HCT116 (cell line): ENCODE measurements at regions not wholly inside any gene's neighbourhood (a gene's known extent, or its start where the extent isn't known, plus 50 kb on each side); places are given as distances from the start of the nearest gene placed in this dataset.

Source experiments
- CTCF ChIP-seq, 3 experiments: fragments of 200-600 bp in 1 of 3; sonication (generic) in 1 of 3; IDR thresholded peaks in 2 of 3; conservative IDR thresholded peaks in 1 of 3; 2 replicates each; pipeline ENCODE4 v1.5.1; 2012 to 2017; ENCODE audit warnings: low read depth in 2 of 3, low read length in 2 of 3, antibody characterized with exemption in 1 of 3, borderline replicate concordance in 1 of 3, control low read depth in 1 of 3, mild to moderate bottlenecking in 1 of 3, mixed read lengths in 1 of 3, mixed run types in 1 of 3, moderate library complexity in 1 of 3; ENCODE audit not compliant: insufficient read depth in 1 of 3
- ELF1 ChIP-seq: IDR thresholded peaks from 2 replicates; pipeline ENCODE4 v1.6.1; 2012; ENCODE audit warnings: low read depth, borderline replicate concordance
- JUND ChIP-seq: IDR thresholded peaks from 2 replicates; pipeline ENCODE4 v1.6.1; 2012
- POLR2A ChIP-seq: IDR thresholded peaks from 2 replicates; pipeline ENCODE4 v1.7.0; 2011; ENCODE audit warnings: borderline replicate concordance; ENCODE audit not compliant: insufficient read depth, insufficient read length; ENCODE audit errors: extremely low read depth
- POLR2AphosphoS5 ChIP-seq: IDR thresholded peaks from 2 replicates; pipeline ENCODE4 v1.6.1; 2011; ENCODE audit warnings: mild to moderate bottlenecking, low read depth, low read length, moderate library complexity
- TCF7L2 ChIP-seq: IDR thresholded peaks from 2 replicates; pipeline ENCODE4 v1.7.0; 2011; ENCODE audit warnings: borderline replicate concordance, inconsistent platforms; ENCODE audit not compliant: insufficient read depth, insufficient read length; ENCODE audit errors: extremely low read depth
- ZBTB33 ChIP-seq: IDR thresholded peaks from 2 replicates; pipeline ENCODE4 v1.6.1; 2011; ENCODE audit warnings: mild to moderate bottlenecking, low read length, moderate library complexity; ENCODE audit not compliant: insufficient replicate concordance; ENCODE audit errors: extremely low read depth

DNA sequence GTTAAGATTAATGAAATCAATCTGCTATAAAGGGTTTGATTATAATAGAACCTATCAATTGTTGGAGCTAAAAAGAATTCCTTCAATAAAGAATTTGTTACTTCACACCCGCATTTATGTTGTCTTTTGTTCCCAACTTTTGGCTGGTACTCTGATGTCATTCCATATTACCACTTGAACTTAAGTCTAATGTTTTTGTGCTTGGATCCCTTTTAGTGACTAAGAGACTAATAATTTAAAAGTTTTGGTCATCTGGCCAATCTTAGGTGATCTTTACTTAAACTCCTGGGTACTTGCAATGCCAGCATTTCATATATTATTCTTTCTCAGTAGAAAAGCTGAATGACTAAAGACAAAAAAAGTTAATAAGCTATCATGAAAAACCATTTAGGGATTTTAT lies 113.0 kb downstream of the TMEM30B start:
- TF ChIP-seq POLR2A (no peak), ZBTB33 (no peak), POLR2AphosphoS5 (no peak), TCF7L2 (no peak), CTCF (IDR thresholded peaks at IDR 0.05 in 2 of 3, conservative IDR thresholded peaks at IDR 0.05 in 1 of 3; ENCODE audit: borderline replicate concordance in 1 of 3, insufficient read depth in 1 of 3, low read depth in 2 of 3, low read length in 2 of 3) (no peak), JUND (no peak), ELF1 (no peak)
